Jurkat, Clone E6-1 (cell line): ENCODE measurements at regions not wholly inside any gene's neighbourhood (a gene's known extent, or its start where the extent isn't known, plus 50 kb on each side); places are given as distances from the start of the nearest gene placed in this dataset.
"Not testable (repeated sequence)": the region's sequence is repeated elsewhere in the genome, so short reads cannot be mapped to it uniquely, and the experiment has no call there.

Experiments used
- DNase-seq: peaks from one replicate; pipeline ENCODE4 v3.0.0-alpha.2; 2011; ENCODE audit warnings: low read depth, low spot score
- H3K4me3 ChIP-seq: 2 replicates; pipeline ENCODE4 v1.5.1; 2011; ENCODE audit warnings: mild to moderate bottlenecking, low read length, control low read depth, moderate library complexity

- DNase-seq = not testable (repeated sequence)
Measured at GRCh38 chr12:34168507-34168906, 146.2 kb downstream of the ALG10 start.

DNA sequence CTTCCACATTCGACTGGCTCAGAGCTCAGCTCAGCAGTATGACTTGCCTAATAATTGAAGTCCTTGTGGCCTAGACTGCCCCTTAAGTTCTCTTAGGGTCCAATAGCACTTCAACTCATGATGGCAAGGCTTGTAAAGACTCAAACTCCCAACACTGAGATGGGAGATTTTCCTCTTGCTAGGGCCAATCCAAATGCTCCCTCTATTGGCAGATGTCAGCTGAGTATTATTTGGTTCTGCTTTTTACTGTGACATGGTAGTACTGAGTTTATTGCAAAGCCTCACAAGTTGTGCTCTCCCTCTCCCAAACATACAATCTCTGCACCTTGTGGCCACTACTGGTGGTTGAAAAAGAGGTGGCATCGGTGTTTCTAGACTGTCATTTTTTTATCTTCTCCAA lies 164.2 kb downstream of the ALG10 start:
- DNase-seq = no peak

More at GRCh38 chr12:34168507-34168906, 146.2 kb downstream of the ALG10 start:
- not testable (repeated sequence) for H3K4me3 ChIP-seq

DNA sequence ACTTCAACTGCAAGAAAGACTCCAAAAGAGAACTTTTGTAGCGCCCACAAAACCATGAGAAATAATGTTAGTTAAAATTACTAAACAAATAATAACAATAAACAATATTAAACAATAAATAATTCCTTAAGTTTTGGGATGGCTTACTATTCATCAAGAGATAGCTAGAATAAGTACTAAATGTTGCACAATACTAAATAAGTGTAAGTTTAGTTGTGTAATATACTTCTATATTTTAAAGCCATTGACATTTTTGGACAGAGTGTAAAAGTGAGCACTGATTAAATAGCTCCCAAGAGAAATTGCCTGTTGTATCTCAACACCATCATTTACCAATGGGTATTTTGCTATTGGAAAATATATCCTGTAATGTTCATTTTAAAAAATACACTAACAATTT lies 166.7 kb downstream of the ALG10 start:
- no peak for DNase-seq
- no peak overlapping the region for H3K4me3 ChIP-seq

More for the DNA sequence above, 164.2 kb downstream of the ALG10 start:
- no peak overlapping the region for H3K4me3 ChIP-seq

- no peak for DNase-seq
Measured at GRCh38 chr12:34190054-34190453, 167.8 kb downstream of the ALG10 start.

GRCh38 chr12:34198924-34199323 lies 176.6 kb downstream of the ALG10 start:
- no peak overlapping the region for H3K4me3 ChIP-seq
- DNase-seq = no peak

More at GRCh38 chr12:34190054-34190453, 167.8 kb downstream of the ALG10 start:
- H3K4me3 ChIP-seq = no peak overlapping the region

DNA sequence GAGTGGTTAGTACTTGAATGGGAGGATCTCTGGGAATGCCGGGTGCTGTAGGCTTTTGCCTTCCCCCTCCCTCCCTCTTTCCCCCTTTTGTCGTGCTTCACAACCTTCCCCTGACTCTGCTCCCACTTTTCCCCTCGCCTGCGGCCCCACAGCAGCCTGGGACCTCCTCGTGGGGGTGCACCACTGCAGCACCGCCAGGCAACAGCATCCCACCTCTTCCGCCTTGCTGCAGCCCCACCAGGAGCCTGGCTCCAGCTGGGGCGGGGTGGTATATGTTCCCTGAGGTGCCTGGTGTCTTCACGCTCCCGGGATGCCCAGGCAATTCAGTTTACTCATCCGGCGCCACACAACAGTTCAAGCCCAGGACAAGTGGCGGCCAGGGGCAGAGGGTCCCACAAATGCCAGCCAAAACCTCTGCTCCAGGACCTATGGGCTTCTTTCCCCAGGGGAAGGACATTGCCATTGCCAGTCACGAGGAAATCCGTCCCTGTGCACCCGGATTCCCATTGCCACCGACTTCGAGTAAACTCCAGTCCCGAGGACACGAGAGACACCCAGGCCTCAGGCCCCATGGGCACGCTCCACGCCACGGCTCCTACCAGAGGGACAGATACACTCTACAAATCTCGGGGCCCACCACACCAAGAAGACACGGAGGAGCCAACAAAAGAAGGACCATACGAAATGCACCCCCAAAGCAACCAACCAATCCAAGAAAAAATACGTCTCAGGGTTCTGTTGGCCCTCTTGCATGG lies 181.7 kb downstream of the ALG10 start:
- no peak overlapping the region for H3K4me3 ChIP-seq

GRCh38 chr12:34204830-34205285 lies 182.6 kb downstream of the ALG10 start:
- no peak overlapping the region for H3K4me3 ChIP-seq
- no peak for DNase-seq

More for the DNA sequence above, 181.7 kb downstream of the ALG10 start:
- DNase-seq = no peak

GRCh38 chr12:34205401-34205800 lies 183.1 kb downstream of the ALG10 start:
- no peak for DNase-seq
- H3K4me3 ChIP-seq = no peak overlapping the region

- DNase-seq = no peak
- H3K4me3 ChIP-seq = no peak overlapping the region
Measured at GRCh38 chr12:34206061-34206785, 183.9 kb downstream of the ALG10 start.

DNA sequence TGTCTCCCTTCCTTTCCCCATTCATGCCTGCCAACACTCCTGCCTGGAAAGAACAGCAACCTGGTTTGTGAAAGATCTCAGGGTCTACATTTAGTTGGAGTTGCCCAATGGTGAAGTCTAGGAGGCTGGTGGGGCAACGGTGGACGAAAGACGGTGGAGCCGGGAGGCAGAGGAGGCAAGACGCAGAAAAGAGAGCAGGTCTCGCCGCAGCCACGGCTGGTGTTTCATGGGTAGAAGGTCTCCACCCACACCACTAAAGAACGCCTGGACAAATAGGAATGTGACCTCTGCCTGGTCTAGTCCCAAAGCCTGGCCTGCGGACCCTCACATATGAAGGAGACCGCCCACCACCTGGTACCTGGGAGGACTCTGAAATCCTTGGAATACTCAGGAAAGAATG lies 185.6 kb downstream of the ALG10 start:
- H3K4me3 ChIP-seq = no peak overlapping the region
- DNase-seq = no peak

- no peak overlapping the region for H3K4me3 ChIP-seq
- DNase-seq = no peak
Measured at GRCh38 chr12:34208331-34209258, 186.3 kb downstream of the ALG10 start.

GRCh38 chr12:34209259-34209835 lies 187.1 kb downstream of the ALG10 start:
- no peak for DNase-seq
- H3K4me3 ChIP-seq = no peak overlapping the region

GRCh38 chr12:34210183-34210582 lies 187.9 kb downstream of the ALG10 start:
- no peak for DNase-seq
- no peak overlapping the region for H3K4me3 ChIP-seq

- H3K4me3 ChIP-seq = no peak overlapping the region
- DNase-seq = no peak
Measured at GRCh38 chr12:34210689-34211530, 188.6 kb downstream of the ALG10 start.

GRCh38 chr12:34212651-34213050 lies 190.4 kb downstream of the ALG10 start:
- no peak overlapping the region for H3K4me3 ChIP-seq
- no peak for DNase-seq

DNA sequence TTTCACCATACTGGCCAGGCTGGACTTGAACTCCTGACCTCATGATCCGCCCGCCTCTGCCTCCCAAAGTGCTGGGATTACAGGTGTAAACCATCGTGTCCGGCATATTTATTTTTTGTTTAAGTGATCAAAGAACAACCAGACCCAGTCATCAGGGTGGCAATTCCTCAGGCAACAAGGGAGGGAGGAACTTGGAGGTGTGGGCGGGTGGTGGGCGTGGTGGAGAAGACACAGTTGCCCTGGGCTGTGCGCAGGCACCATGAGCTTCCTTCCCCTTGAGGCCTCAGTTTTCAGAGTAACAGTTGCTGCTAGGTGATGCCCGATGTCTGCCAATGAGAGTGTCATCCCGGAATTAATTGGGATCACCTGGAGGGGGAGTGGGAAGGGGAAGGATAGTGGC lies 191.7 kb downstream of the ALG10 start:
- no peak for DNase-seq
- H3K4me3 ChIP-seq = no peak overlapping the region

DNA sequence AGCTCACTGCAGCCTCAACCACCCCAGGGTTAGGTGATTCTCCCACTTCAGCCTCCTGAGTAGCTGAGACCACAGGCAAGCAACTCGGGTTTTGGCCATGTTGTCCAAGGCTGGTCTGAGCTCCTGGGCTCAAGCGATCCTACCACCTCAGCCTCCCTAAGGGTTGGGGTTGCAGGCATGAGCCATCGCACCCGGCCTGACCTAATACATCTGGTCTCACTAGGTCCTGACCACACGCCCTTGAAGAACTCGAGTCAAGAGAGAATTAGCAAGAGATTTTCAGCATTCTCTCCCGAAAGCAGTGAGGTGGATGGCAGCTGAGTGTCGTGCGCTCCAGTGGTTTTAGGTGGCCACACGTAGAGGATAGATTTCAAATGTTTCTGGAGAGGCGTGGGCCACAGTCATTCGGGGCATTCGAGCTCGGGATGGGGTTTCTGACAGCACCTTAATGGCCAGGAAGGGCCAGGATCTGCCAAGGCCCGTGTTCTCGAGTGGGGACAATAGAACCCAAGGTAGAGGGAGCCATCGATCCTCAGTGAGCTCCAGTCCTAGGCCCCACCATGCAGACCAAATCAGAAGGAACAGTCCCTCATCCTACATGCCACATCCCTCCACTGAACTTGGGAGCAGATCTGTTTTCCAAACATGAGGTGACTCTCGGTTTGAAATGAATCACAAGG lies 193.1 kb downstream of the ALG10 start:
- H3K4me3 ChIP-seq = no peak overlapping the region
- no peak for DNase-seq

- no peak overlapping the region for H3K4me3 ChIP-seq
- no peak for DNase-seq
Measured at GRCh38 chr12:34215893-34216285, 193.6 kb downstream of the ALG10 start.
